ENCODE measurements at regions not wholly inside any gene's neighbourhood (a gene's known extent, or its start where the extent isn't known, plus 50 kb on each side); places are given as distances from the start of the nearest gene placed in this dataset.

- no peak overlapping the region for H3K27ac ChIP-seq
- no peak for TF ChIP-seq CTCF (IDR thresholded peaks at IDR 0.05)
Observed at GRCh38 chr9:129422032-129422842, 198.7 kb downstream of the C9orf50 start.

- H3K27ac ChIP-seq, result no peak overlapping the region
- TF ChIP-seq CTCF (IDR thresholded peaks at IDR 0.05) (no peak), ZFX (IDR thresholded peaks at IDR 0.05; ENCODE audit: borderline replicate concordance) (no peak)
Observed at GRCh38 chr9:129421371-129421770, 199.5 kb downstream of the C9orf50 start.

- TF ChIP-seq CTCF (IDR thresholded peaks at IDR 0.05) (no peak), ZFX (IDR thresholded peaks at IDR 0.05; ENCODE audit: borderline replicate concordance) (no peak)
- H3K27ac ChIP-seq, result no peak overlapping the region
Observed at GRCh38 chr9:129420721-129421120, 200.2 kb downstream of the C9orf50 start.

GRCh38 chr9:129419382-129419899 lies 201.5 kb downstream of the C9orf50 start:
- no peak overlapping the region for H3K27ac ChIP-seq
- TF ChIP-seq CTCF (IDR thresholded peaks at IDR 0.05), result no peak
- no peak for TF ChIP-seq ZFX (IDR thresholded peaks at IDR 0.05; ENCODE audit: borderline replicate concordance)

GRCh38 chr9:129418451-129418850 lies 202.4 kb downstream of the C9orf50 start:
- H3K27ac ChIP-seq, result no peak overlapping the region
- no peak for TF ChIP-seq ZFX (IDR thresholded peaks at IDR 0.05; ENCODE audit: borderline replicate concordance)
- no peak for TF ChIP-seq CTCF (IDR thresholded peaks at IDR 0.05)

GRCh38 chr9:129416821-129417539 lies 203.9 kb downstream of the C9orf50 start:
- H3K27ac ChIP-seq, result no peak overlapping the region
- TF ChIP-seq ZFX (IDR thresholded peaks at IDR 0.05; ENCODE audit: borderline replicate concordance) (no peak), CTCF (IDR thresholded peaks at IDR 0.05) (no peak)

Data from 22Rv1 (cell line).